Mesodermal cell (in vitro differentiated cells): ENCODE measurements at regions not wholly inside any gene's neighbourhood (a gene's known extent, or its start where the extent isn't known, plus 50 kb on each side); places are given as distances from the start of the nearest gene placed in this dataset.

Experiments
- H3K27ac ChIP-seq: 2 replicates; pipeline ENCODE4 v1.7.0; 2013; ENCODE audit warnings: mild to moderate bottlenecking, low read depth, low read length, moderate library complexity; ENCODE audit not compliant: severe bottlenecking
- H3K36me3 ChIP-seq: 2 replicates; pipeline ENCODE4 v1.7.1; 2013; ENCODE audit warnings: mild to moderate bottlenecking, low read length, moderate library complexity; ENCODE audit not compliant: control insufficient read depth, insufficient read depth
- H3K4me1 ChIP-seq: one replicate; pipeline ENCODE4 v1.7.1; 2013; ENCODE audit warnings: mild to moderate bottlenecking, low read length; ENCODE audit not compliant: insufficient read depth, control insufficient read depth, poor library complexity, severe bottlenecking
- H3K4me3 ChIP-seq: 2 replicates; pipeline ENCODE4 v1.7.0; 2013; ENCODE audit warnings: low read length, control low read depth, mild to moderate bottlenecking; ENCODE audit not compliant: insufficient read depth, poor library complexity, severe bottlenecking; ENCODE audit errors: extremely low read depth
- H3K9me3 ChIP-seq: 2 replicates; pipeline ENCODE4 v1.7.1; 2013; ENCODE audit warnings: mild to moderate bottlenecking, low read length, moderate library complexity; ENCODE audit not compliant: control insufficient read depth
- WGBS, 2 experiments: methylation state at CpG; one replicate each; pipeline ENCODE4 v1.1.5; 2013; ENCODE audit warnings: missing lambda C conversion rate in 2 of 2; ENCODE audit not compliant: insufficient coverage in 2 of 2; 5-methylcytosine and 5-hydroxymethylcytosine counted together

DNA sequence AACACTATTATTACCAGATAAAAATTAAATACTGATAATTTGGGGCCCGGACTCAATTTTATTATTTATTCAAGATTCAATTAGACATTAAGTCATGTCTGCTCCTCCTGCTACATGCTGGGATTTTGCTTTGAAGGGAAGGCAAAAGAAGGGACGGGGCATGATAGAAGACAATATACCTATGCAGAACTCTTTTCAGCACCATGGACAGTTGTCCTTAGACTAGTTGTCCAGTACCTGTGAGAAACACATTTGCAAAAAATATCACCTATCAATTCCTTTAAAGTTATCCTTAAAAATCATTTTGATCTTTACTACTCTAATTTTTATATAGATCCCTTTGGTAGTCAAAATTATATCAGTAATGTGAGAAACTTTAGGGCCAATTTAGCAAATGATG, 100.2 kb upstream of the SULT1C3 start:
- H3K36me3 ChIP-seq: no peaks in the 10 kb centered on the region
- H3K9me3 ChIP-seq: no peaks in the 10 kb centered on the region
- H3K4me3 ChIP-seq: no peak overlapping the region
- no peaks in the 10 kb centered on the region for H3K4me1 ChIP-seq
- no peak overlapping the region for H3K27ac ChIP-seq
- 60% methylated on average over 1 of the region's 2 CpGs; no CpG with 5 or more reads in 1 of the 2 experiments for WGBS, 2 experiments

DNA sequence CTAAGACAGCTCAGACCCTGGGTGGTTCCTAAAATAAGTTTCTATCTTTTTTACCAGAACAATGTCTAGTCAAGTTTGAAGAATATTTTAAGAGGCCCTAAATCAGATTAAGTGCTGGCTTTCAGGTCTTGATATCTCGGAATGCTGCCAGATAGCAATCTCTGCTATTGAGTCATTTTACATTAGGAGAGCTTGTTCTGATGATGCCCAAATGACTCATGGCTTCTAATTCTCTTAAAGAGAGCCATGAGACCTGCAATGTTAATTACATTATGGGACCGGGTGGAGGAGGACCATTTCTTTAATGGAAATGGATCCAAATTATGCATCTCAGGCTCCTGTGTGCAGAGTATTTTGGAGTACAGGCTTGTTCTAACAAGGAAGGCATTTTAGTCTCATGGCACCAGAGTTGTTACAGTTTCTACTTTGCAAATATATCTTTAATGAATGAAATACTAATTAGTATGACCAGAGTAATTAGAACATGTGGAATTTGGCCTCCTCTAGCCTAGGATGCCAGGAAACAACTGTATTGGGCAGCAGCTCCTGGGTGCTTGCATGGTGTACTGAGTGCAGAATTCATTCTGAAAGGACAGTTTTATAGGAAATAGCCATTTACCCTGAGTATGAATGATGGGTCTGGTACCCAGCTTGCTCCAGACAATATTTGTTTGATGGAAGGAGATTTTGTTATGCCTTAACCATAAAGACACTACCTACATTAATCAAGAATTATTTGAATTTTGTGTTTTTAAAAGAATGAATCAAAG, 94.0 kb upstream of the SULT1C3 start:
- no peak overlapping the region for H3K4me3 ChIP-seq
- no peak overlapping the region for H3K27ac ChIP-seq
- no peaks in the 10 kb centered on the region for H3K36me3 ChIP-seq
- no peaks in the 10 kb centered on the region for H3K9me3 ChIP-seq
- H3K4me1 ChIP-seq: peaks cover 8% of the 10 kb centered on the region
- 62 to 85% methylated on average over 2 of the region's 2 CpGs for WGBS, 2 experiments

DNA sequence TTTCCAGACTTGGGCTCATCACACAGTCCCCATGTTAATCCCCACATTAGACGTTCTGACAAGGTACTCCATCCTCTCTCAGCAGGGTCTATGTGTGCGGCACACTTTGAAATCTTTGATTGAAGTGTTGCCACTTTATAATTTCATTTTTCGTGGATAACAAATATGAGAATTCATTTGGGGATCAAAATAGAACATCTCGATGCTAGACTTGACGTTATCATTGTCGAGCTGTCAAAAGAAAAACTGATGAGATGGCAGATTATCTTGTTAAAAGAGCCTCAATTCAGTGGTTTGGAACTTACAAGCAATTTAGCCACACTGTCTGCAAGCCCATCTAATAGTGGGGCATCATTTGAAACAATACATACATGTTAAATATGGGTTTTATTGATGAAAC, 91.2 kb upstream of the SULT1C3 start:
- Histone ChIP-seq H3K9me3 (no peaks in the 10 kb centered on the region), H3K4me3 (no peak overlapping the region), H3K27ac (no peak overlapping the region), H3K36me3 (no peaks in the 10 kb centered on the region), H3K4me1 (peaks cover 8% of the 10 kb centered on the region)
- WGBS, 2 experiments: 85 to 86% methylated on average over 6 of the region's 6 CpGs

DNA sequence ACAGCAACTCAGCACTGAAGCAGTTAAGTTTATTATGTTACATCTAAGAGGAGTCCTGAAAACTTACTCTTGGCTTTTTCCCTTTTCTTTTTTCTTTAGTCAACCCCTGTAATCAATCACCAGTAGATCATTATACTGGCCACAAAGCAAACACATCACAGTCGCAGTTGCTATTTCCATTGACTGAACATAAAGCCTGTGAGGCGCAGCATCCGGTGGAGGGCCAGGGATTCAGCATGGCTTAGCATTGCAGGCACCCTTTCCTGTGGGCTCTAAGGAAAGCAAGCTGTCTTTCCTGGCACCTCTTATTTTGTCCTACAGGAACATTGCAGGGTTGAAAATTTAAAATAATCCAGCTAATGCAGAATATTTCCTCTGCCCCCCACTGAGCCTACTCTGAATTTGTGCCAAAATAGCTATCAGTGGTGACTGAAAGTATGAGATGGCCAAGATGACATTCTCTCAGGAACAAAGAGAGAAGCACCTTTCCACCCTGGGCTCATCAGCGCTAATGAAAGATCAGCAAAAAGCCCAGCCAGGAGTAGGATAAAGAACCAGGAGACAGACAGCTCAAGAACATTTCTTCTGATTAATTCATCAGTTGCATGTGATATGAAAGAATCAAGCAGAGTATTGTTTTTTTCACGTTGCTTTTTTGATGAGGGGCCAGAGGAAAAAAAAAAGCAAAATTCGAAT, 85.3 kb upstream of the SULT1C3 start:
- H3K36me3 ChIP-seq: no peaks in the 10 kb centered on the region
- no peaks in the 10 kb centered on the region for H3K9me3 ChIP-seq
- H3K4me3 ChIP-seq: no peak overlapping the region
- no peak overlapping the region for H3K27ac ChIP-seq
- WGBS, 2 experiments: 71 to 88% methylated on average over 4 to 5 of the region's 6 CpGs
- H3K4me1 ChIP-seq: no peaks in the 10 kb centered on the region

DNA sequence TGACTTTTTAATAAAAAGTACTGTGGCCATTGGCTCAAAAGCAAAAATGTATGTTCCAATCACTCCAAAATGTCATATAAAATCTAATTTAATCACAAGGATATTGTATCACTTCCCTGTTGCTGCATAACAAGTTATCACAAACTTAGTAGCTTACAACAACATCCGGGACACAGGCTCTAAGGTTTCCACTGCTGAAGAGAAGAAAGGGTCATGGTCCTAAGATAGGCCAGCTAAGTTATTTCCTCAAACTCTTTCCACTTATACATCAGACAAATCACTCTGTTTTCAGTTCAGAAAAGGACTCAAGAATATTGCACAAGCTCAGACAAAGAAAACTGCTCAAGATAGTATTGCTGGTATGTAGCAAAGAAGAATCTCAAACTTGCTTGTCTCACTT, 78.5 kb upstream of the SULT1C3 start:
- 67 to 100% methylated on average over 1 of the region's 1 CpG for WGBS, 2 experiments
- Histone ChIP-seq H3K27ac (no peak overlapping the region), H3K9me3 (no peaks in the 10 kb centered on the region), H3K4me1 (no peaks in the 10 kb centered on the region), H3K4me3 (no peak overlapping the region), H3K36me3 (no peaks in the 10 kb centered on the region)

DNA sequence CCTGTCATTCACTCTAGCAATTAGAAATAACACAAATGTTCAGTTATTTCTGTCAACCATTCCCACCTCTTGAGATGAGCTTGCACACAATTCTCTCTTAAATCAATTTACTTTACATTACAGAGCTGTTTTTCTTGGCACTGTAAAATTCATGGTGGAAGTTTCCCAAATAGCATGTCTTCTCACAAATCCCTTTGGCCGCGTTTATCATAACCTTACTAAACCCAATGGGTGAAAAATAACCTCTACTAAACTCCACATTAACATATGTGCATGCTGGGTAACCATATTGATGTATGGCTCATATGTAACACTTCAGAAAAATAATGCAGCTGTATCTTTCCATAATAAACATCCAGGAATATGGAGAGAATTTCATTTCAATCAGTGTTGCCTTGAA, 75.5 kb upstream of the SULT1C3 start:
- Histone ChIP-seq H3K4me3 (no peak overlapping the region), H3K4me1 (no peaks in the 10 kb centered on the region), H3K27ac (no peak overlapping the region), H3K9me3 (no peaks in the 10 kb centered on the region), H3K36me3 (no peaks in the 10 kb centered on the region)
- WGBS, 2 experiments: no CpG with 5 or more reads among the region's 2 CpGs

DNA sequence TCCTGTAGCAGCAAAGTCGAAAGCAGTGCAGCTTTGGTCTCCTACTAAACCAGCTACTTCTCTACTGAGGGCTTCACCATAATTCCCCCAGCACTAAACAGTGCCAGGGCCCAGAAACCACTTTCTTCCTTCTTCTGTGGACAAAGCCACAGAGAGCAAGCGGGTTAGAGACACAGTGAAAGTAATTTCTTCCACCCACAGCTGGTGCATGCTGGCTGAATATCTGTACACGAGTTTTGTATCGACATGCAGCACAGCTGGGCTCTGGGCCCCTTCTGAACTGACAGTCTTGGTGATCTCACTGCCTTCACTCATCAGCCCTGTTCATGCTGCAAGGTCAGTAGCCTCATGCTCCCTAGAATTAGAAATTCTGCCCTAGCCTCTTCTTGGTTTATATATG, 74.0 kb upstream of the SULT1C3 start:
- no peak overlapping the region for H3K4me3 ChIP-seq
- H3K4me1 ChIP-seq: no peaks in the 10 kb centered on the region
- no peak overlapping the region for H3K27ac ChIP-seq
- H3K9me3 ChIP-seq: no peaks in the 10 kb centered on the region
- WGBS, 2 experiments: 88 to 96% methylated on average over 4 of the region's 4 CpGs
- no peaks in the 10 kb centered on the region for H3K36me3 ChIP-seq

DNA sequence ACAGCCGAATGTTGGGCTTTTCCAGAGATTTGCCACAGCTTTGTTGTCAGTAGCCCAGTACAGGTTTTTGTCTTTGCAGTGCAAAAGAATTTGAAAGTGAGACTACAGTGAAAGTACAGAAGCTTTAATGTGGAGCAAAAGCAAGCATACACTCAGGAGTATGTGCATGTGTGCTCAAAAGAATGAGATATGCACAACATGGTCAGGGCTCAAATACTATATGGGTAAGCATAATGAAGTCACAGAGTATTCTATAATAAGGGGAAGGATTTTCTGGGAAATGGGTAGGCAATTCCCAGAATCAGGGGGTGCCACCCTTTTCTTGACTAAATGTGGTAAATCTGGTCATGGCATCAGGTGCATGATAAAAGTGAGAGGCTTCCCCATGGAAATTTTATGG, 72.1 kb upstream of the SULT1C3 start:
- Histone ChIP-seq H3K9me3 (no peaks in the 10 kb centered on the region), H3K36me3 (no peaks in the 10 kb centered on the region), H3K27ac (no peak overlapping the region), H3K4me3 (no peak overlapping the region), H3K4me1 (no peaks in the 10 kb centered on the region)
- WGBS, 2 experiments: no CpG with 5 or more reads among the region's 1 CpG

DNA sequence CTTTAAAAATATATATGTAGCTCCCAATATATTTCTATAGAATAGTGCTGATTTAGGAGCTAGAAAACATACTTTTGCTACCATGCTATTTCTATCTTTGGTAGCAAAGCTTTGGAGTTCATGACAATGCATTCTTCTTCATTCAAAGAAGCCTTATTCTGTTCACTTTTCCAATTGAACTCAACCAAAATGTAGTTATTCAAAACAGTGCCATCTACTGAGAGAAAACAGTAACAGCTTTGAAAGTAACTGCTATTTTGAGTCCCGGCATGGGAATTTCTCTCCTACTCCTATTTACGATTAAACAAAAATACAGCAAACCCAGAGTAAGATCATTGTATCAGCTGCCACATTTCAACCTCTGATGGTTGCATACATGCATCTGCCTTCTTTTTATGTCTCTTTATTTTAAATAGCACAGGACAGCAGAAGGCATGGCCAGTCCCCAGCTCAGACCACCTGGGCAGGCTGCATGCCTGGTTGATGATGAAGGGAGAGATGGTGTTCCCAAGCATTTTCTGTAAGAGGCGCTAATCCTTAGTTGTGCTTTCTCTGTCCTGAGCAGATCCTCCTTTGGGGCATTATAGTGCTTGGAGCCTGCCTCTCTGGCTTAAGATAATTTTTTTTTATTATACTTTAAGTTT, 69.7 kb upstream of the SULT1C3 start:
- Histone ChIP-seq H3K9me3 (no peaks in the 10 kb centered on the region), H3K27ac (no peak overlapping the region), H3K4me1 (no peaks in the 10 kb centered on the region), H3K36me3 (no peaks in the 10 kb centered on the region), H3K4me3 (no peak overlapping the region)
- 38 to 53% methylated on average over 2 of the region's 3 CpGs for WGBS, 2 experiments

DNA sequence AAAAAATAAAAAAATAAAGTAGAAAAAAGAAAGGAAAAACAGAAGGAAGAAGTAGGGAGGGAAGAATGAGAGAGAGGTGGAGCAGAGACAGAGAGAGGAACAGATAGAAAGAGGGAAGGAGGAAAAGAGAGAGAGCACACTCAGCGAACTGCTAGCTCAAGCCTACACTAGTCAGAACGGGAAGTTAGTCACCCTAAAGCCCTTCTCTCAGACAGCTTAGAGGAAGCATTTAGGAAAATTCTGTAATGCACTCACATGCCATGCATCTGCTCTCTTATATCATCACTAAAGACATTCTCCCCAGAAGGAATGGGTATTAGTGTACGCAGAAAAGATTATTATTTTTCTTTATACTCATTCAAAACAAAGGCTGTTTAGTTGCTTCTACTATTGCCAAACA, 68.1 kb upstream of the SULT1C3 start:
- Histone ChIP-seq H3K27ac (no peak overlapping the region), H3K4me1 (no peaks in the 10 kb centered on the region), H3K4me3 (no peak overlapping the region), H3K36me3 (no peaks in the 10 kb centered on the region), H3K9me3 (no peaks in the 10 kb centered on the region)
- WGBS, 2 experiments: no CpG with 5 or more reads among the region's 3 CpGs

DNA sequence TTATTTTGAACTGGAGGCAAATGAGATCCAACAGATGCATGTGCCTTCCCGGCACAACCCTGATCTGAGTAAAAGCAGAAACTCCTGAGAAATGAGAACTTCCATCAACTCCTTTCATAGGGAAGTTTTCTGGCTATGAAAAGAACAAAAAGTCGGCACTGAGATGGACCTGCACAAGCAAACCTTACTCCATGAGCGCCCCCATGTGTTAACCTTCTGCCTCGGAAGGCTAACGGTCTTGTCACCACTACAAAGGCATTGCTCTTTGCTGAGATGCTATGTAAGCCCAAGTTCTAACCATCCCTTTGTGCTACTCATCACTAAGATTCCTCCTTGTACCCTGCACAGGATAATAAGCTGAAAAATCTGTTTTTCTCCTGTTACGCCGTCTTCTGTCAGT, 57.3 kb upstream of the SULT1C3 start:
- Histone ChIP-seq H3K9me3 (no peaks in the 10 kb centered on the region), H3K4me3 (no peak overlapping the region), H3K36me3 (no peaks in the 10 kb centered on the region), H3K4me1 (no peaks in the 10 kb centered on the region), H3K27ac (no peak overlapping the region)
- 22 to 54% methylated on average over 4 to 5 of the region's 7 CpGs for WGBS, 2 experiments
